Activated naive CD4-positive, alpha-beta T cell treated with anti-CD3 and anti-CD28 coated beads, Interleukin-2, amount 50 U/mL, for 72 hours (primary cell): ENCODE measurements at regions not wholly inside any gene's neighbourhood (a gene's known extent, or its start where the extent isn't known, plus 50 kb on each side); places are given as distances from the start of the nearest gene placed in this dataset.
A peak's percentile ranks its signal among the peaks of the same experiment; 100 is the strongest.
"Not testable (repeated sequence)": the region's sequence is repeated elsewhere in the genome, so short reads cannot be mapped to it uniquely, and the experiment has no call there.

ENCODE experiments used
- ATAC-seq, 2 donors: fragments of 150-1000 bp; cut with Tn5 transposase; 2 replicates each; pipeline ENCODE4 v1.10.0; 2021; ENCODE audit warnings: mild to moderate bottlenecking in 2 of 2, moderate library complexity in 2 of 2
- DNase-seq, 2 donors: peaks; one replicate each; pipeline ENCODE4 v3.0.0; 2021 to 2022; ENCODE audit warnings: low spot score in 2 of 2
- H3K27ac Mint-ChIP-seq, 2 donors: one replicate each; pipeline ENCODE4 v1.8.0; 2022; ENCODE audit warnings: mild to moderate bottlenecking in 2 of 2, mixed read lengths in 2 of 2
- H3K36me3 Mint-ChIP-seq, 2 donors: one replicate each; pipeline ENCODE4 v1.8.0; 2022; ENCODE audit warnings: mixed read lengths in 2 of 2
- H3K9me3 Mint-ChIP-seq, 2 donors: one replicate each; pipeline ENCODE4 v1.8.0; 2022; ENCODE audit warnings: mixed read lengths in 2 of 2

GRCh38 chr3:34020170-34020569 is 221.7 kb downstream of the PDCD6IP start:
- Mint-ChIP-seq H3K36me3 (no peaks in the 10 kb centered on the region), H3K9me3 (peaks cover 0 to 4% of the 10 kb centered on the region in 2 donors), H3K27ac (no peak overlapping the region)
- DNase-seq (no peak), ATAC-seq (peak in 1 of 2 donors; percentile 37)

DNA sequence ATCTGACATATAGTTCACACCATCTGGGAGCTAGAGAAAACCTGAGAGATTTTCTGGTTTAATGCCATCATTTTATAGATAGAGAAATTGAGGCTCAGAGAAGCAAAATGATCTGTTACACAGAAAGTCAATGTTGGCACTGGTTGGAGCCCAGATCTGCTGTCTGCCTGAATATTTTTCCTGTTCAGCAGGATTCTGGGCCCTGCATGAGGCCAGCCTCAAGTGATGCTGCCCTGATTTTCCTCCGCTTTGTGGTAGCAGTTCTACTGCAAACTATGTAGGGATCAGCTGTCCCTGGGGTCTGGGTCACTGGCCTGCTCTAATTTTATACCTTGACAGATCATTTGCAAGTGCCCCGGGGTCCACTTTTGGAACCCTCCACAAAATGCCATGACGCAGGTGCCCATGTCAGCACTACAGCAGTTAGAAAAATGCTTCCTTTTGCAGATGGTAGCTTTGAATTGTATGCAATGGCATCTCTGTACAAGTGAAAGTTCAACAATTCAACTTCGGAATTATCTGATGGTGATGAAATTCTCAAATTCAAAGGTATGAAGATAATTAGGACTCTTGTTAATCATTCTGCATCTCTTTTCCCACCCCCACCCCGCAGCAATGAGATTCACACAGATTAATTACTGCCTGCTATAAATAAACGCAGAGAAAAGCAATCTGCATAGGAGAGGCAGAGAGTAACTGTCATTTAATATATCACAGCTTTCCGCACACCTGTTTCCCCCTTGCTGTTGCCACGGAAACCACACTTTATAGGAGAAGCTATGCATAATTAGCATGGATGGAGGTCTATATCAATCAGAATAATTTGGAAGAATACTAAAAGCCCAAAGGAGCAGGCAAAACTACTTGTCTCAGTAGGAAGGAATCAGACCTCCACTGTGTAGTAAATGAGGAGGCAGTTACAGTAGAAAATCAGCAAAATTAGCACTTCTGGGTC is 222.6 kb downstream of the PDCD6IP start:
- H3K36me3 Mint-ChIP-seq: no peaks in the 10 kb centered on the region
- no peak overlapping the region for H3K27ac Mint-ChIP-seq
- peaks cover 0 to 4% of the 10 kb centered on the region in 2 donors for H3K9me3 Mint-ChIP-seq
- ATAC-seq: no peak
- DNase-seq: no peak

DNA sequence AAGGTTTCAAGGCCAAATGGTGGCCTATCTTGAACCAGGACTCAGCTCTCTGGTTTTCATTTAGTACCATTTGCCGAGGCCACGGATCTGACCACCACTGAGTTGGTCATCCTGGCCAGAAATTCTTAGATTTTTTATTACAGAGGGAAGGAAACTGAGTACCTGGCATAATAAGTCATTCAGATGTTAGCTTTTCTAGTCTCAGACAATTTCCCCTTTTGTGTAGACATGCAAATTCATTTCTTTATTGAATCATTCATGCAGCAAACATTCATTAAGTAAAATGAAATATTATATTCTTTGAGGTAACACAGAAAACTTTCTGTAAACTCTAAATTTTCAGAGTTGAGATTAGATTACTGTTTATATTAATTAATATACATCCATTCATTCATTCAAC is 223.7 kb downstream of the PDCD6IP start:
- DNase-seq (no peak), ATAC-seq (no peak)
- H3K27ac Mint-ChIP-seq: no peak overlapping the region
- H3K9me3 Mint-ChIP-seq: peaks cover 0 to 4% of the 10 kb centered on the region in 2 donors
- H3K36me3 Mint-ChIP-seq: no peaks in the 10 kb centered on the region

GRCh38 chr3:34024447-34025240 is 226.2 kb downstream of the PDCD6IP start:
- Mint-ChIP-seq H3K9me3 (peaks cover 0 to 3% of the 10 kb centered on the region in 2 donors), H3K36me3 (no peaks in the 10 kb centered on the region), H3K27ac (peak overlapping the region; percentile 8 to 13)
- ATAC-seq: no peak
- no peak for DNase-seq

GRCh38 chr3:34033839-34034238 is 235.4 kb downstream of the PDCD6IP start:
- Mint-ChIP-seq H3K27ac (no peak overlapping the region), H3K9me3 (no peaks in the 10 kb centered on the region), H3K36me3 (no peaks in the 10 kb centered on the region)
- no peak for ATAC-seq
- DNase-seq: no peak

DNA sequence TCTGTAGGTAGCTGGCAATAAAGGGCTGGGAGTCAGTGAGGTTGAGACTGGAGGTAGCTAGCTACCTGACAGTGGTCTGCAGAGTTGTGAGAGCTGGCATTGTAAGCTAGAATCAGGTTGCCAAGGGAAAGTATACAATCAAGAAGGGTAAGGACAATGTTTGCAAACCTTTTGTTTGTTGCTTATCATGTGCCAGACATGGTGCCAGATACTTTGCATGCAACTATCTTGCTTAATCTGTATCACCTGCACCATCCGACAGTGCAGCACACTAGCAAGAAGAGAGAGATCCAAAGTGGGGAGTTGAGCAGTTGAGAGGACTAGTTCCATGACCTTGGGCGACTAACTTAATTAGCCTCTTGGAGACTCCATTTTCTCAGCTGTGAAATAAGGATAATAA is 236.4 kb downstream of the PDCD6IP start:
- Mint-ChIP-seq H3K27ac (no peak overlapping the region), H3K36me3 (no peaks in the 10 kb centered on the region), H3K9me3 (no peaks in the 10 kb centered on the region)
- DNase-seq: no peak
- ATAC-seq: no peak

GRCh38 chr3:34035775-34036174 is 237.3 kb downstream of the PDCD6IP start:
- no peak for DNase-seq
- no peaks in the 10 kb centered on the region for H3K9me3 Mint-ChIP-seq
- ATAC-seq: no peak
- H3K36me3 Mint-ChIP-seq: no peaks in the 10 kb centered on the region
- no peak overlapping the region for H3K27ac Mint-ChIP-seq

DNA sequence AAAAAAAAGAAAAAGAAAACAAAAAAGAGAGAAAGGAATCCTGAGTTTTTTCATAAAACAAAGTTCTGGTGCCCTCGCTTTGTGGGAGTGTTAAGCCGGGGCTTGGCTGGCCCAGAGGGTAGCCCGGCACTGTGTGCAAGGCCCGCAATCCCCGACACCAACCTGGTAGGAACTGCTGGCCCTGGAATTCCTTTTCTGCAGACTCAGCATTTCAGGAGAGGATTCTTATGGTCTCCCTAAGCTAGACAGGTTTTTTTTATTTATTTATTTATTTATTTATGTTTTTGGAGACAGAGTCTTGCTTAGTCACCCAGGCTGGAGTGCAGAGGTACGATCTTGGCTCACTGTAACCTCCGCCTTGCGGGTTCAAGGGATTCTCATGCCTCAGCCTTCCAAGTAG is 238.8 kb downstream of the PDCD6IP start:
- no peaks in the 10 kb centered on the region for H3K36me3 Mint-ChIP-seq
- no peaks in the 10 kb centered on the region for H3K9me3 Mint-ChIP-seq
- no peak overlapping the region for H3K27ac Mint-ChIP-seq
- DNase-seq (no peak), ATAC-seq (no peak)

- H3K27ac Mint-ChIP-seq: no peak overlapping the region
- H3K36me3 Mint-ChIP-seq: no peaks in the 10 kb centered on the region
These were observed 239.7 kb downstream of the PDCD6IP start for GRCh38 chr3:34038131-34038530.

DNA sequence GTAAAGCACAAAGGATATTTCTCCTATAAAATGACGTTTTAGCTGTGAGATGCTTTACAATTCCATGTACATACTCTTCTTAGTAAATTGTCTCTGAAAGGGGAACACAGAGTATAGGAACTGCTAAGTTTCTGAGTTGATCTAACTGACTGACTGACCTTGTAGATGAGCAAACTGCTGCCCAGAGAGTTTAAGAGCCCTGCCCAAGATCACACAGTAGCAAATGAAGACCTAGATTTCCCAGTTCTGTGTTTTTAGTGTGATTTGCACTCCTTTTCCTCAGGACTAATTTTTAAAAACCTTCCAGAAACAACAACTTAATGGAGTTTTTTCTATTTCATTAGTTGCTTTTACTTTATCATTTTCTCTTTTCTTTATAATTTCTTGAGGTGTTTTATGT is 247.7 kb downstream of the PDCD6IP start:
- ATAC-seq (no peak), DNase-seq (no peak)
- H3K27ac Mint-ChIP-seq: no peak overlapping the region
- no peaks in the 10 kb centered on the region for H3K9me3 Mint-ChIP-seq
- no peaks in the 10 kb centered on the region for H3K36me3 Mint-ChIP-seq

More at GRCh38 chr3:34038131-34038530, 239.7 kb downstream of the PDCD6IP start:
- DNase-seq: no peak
- no peak for ATAC-seq
- H3K9me3 Mint-ChIP-seq: no peaks in the 10 kb centered on the region

DNA sequence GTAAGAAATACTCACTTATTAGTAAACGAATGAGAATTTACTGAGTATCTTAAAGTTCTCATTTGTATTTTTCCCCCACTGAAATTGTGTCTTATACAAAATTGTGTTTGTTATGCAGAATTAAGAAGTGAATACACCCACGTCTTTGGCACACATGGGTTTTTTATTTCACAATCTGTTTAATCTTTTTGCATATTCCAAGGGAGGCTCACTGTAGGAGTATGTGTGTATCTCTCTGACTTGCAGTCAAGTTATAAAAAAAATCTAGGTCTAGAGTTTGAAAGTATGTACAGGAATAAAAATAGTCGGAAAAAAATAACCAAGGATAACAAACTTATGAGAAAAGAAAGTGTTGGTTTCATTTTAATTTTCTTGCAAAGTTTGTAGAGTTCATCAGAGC is 255.2 kb downstream of the PDCD6IP start:
- Mint-ChIP-seq H3K27ac (no peak overlapping the region), H3K9me3 (no peaks in the 10 kb centered on the region), H3K36me3 (no peaks in the 10 kb centered on the region)
- ATAC-seq (no peak), DNase-seq (no peak)

DNA sequence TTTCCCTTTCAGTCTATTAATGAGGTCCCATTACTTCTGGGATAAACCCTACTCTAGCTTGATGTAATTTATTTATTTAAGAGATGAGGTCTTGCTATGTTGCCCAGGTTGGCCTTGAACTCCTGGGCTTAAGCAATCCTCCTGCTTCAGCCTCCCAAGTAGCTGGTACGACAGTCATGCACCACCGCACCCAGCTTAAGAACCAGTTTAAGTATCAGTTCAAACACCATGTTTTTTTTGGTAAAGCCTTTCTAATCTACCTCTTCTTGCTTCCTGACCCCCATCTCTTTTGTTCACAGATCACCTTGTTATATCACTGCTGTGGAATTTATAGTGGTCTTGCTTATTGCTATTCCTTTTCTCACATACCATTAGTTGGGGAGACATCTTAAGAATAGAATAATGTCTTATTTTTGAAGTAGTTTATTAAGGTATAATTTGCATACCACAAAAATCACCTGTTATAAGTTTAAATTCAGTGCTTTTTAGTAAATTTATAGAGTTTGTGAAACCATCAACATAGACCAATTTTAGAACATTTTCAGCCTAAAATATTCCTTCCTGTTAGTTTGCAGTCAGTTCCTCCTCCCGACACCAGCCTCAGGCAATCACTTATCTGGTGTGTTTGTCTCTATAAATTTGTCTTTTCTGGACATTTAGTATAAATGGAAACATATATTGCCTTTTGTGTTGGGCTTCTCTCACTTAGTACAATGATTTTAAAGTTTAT is 257.9 kb downstream of the PDCD6IP start:
- Mint-ChIP-seq H3K36me3 (peaks cover 0 to 4% of the 10 kb centered on the region in 2 donors), H3K27ac (no peak overlapping the region), H3K9me3 (no peaks in the 10 kb centered on the region)
- DNase-seq: no peak
- ATAC-seq: no peak

DNA sequence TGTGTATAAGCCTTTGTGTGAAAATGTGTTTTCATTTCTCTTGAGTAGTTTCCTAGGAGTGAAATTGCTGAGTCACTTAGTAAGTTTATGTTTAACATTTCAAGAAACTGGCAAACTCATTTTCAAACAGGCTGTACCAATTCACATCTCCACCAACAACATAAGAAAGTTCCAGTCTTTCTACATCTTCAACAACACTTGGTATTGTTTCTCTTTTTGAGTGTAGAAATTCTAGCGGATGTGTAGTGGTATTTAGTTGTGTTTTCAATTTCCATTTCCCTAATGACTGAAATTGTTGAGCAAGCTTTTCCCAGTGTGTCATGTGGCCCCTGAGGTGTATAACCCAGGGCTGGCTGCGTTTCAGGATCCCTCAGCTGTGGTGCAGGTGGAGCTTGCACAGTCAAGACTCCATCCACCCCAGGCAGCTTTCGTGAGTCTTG is 258.5 kb downstream of the PDCD6IP start:
- ATAC-seq: peak; percentile 62 to 99
- no peaks in the 10 kb centered on the region for H3K9me3 Mint-ChIP-seq
- H3K36me3 Mint-ChIP-seq: peaks cover 0 to 4% of the 10 kb centered on the region in 2 donors
- DNase-seq: peak in 1 of 2 donors; percentile 44
- H3K27ac Mint-ChIP-seq: no peak overlapping the region

DNA sequence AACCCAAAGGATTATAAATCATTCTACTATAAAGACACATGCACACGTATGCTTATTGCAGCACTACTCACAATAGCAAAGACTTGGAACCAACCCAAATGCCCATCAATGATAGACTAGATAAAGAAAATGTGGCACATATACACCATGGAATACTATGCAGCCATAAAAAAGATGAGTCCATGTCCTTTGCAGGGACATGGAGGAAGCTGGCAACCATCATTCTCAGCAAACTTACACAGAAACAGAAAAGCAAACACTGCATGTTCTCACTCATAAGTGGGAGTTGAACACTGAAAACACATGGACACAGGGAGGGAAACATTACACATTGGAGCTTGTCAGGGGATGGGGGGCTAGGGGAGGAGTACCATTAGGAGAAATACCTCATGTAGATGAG is 262.6 kb downstream of the PDCD6IP start:
- not testable (repeated sequence) for DNase-seq, H3K9me3 Mint-ChIP-seq, H3K27ac Mint-ChIP-seq, H3K36me3 Mint-ChIP-seq, ATAC-seq

DNA sequence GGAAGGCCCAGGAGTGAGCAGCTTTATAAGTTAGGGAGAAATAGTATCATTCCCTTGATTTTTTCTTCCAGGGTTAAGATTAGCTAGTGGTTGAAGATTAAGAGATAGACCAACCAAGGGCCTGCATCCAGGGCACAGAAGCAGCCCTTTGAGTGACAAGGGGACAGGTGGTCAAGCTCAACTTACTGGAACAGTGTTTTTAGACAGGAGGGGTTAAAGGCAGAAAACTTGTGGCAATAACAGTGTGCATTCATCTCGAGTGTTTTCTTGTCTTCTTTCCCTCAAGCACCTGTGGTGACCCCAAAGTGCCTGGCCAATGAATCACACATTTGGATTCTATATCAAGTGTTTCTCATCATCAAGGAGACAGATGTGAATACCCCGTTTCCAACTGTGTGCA is 267.5 kb downstream of the PDCD6IP start:
- ATAC-seq (no peak), DNase-seq (no peak)
- no peaks in the 10 kb centered on the region for H3K36me3 Mint-ChIP-seq

DNA sequence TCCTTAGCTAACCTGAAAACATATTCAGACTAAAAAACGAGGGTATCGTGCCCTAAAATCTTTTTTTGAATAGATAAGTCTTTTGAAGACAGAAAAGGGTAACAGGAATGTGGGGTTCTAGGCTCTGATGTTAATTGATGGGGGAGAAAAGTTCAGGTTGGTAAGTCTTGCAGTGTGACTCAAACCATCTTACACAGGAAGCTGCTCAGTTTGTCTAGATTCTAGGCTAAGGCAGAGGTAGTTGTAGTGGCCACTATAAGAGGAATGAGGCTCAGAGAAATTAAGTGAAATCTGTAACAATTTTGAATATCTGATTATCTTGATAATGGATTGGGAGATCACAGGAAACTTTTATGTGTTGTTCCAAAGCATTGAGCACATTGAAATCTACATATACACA is 267.9 kb downstream of the PDCD6IP start:
- no peaks in the 10 kb centered on the region for H3K36me3 Mint-ChIP-seq

More for the DNA sequence above, 267.5 kb downstream of the PDCD6IP start:
- H3K9me3 Mint-ChIP-seq: no peaks in the 10 kb centered on the region
- no peak overlapping the region for H3K27ac Mint-ChIP-seq

GRCh38 chr3:34066999-34067398 is 268.6 kb downstream of the PDCD6IP start:
- ATAC-seq (no peak), DNase-seq (no peak)
- Mint-ChIP-seq H3K9me3 (no peaks in the 10 kb centered on the region), H3K36me3 (no peaks in the 10 kb centered on the region), H3K27ac (no peak overlapping the region)

More for the DNA sequence above, 267.9 kb downstream of the PDCD6IP start:
- DNase-seq (no peak), ATAC-seq (no peak)
- Mint-ChIP-seq H3K9me3 (no peaks in the 10 kb centered on the region), H3K27ac (no peak overlapping the region)
